GM18867 (cell line): ENCODE measurements at regions not wholly inside any gene's neighbourhood (a gene's known extent, or its start where the extent isn't known, plus 50 kb on each side); places are given as distances from the start of the nearest gene placed in this dataset.
A peak's percentile ranks its signal among the peaks of the same experiment; 100 is the strongest.
"Not testable (repeated sequence)": the region's sequence is repeated elsewhere in the genome, so short reads cannot be mapped to it uniquely, and the experiment has no call there.

Experiments used
- ATAC-seq: cut with Tn5 transposase; IDR thresholded peaks from one replicate; pipeline ENCODE4 v1.9.1; 2021; ENCODE audit warnings: mild to moderate bottlenecking, moderate library complexity; ENCODE audit not compliant: unreplicated experiment

- no peak for ATAC-seq
Measured at GRCh38 chrX:37904833-37905232, 57.5 kb upstream of the DYNLT3 start.

DNA sequence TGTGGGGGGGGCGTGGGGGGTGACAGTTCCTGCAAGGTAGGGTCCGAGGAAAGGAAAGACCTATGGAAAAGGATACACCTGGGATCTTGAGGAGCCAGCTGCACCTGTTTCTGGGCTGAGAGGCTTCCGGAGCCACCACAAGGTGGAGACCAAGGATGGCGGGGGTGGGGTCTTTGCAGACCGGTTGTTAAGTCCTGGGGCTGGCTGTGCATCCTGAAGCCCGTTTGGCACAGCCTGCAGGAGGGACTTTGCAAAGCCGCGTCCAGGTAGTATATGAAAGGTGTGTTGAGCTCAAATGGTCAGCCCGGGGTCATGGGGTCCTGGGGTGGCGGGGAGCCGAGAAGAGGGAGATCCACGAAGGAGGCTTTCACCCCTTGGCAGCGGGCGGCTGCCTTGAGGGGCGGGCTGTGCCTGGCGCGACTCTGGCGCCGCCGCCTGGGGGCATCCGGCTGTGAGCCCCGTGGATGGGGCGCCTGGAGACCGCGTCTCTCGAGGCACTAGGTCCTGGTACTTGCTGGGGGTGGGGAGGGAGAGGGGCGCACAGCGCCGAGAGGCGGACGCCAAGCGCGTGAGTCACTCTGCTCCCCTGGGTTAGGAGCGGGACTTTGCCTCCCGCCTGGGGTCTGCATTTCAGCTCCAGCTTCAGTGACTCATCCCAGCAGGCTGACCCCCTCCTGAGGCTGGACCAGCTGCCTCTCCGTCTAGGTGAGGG is 58.2 kb upstream of the DYNLT3 start:
- ATAC-seq: no peak

GRCh38 chrX:37906357-37906756 is 59.0 kb upstream of the DYNLT3 start:
- ATAC-seq: no peak

GRCh38 chrX:37910186-37910585 is 62.8 kb upstream of the DYNLT3 start:
- no peak for ATAC-seq

GRCh38 chrX:37912304-37912703 is 64.9 kb upstream of the DYNLT3 start:
- no peak for ATAC-seq

DNA sequence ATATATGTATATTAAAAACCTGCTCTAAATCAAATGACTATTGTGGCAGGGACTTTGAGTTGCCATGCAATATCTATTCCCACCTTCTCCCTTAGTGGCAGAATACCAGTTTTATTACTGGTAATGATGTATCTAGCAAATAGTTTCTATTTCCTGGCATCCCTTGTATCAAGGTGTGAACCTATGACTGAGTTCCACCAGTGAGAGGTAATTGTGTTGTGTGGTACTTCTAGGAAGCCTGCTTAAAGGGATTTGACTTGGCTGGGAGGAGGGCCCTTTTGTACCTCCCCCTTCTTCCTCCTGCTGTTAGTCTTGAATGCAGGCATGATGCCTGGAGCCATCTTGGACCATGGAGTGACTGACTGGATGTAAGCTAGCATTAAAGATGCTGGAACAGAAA is 65.4 kb upstream of the DYNLT3 start:
- ATAC-seq: no peak

DNA sequence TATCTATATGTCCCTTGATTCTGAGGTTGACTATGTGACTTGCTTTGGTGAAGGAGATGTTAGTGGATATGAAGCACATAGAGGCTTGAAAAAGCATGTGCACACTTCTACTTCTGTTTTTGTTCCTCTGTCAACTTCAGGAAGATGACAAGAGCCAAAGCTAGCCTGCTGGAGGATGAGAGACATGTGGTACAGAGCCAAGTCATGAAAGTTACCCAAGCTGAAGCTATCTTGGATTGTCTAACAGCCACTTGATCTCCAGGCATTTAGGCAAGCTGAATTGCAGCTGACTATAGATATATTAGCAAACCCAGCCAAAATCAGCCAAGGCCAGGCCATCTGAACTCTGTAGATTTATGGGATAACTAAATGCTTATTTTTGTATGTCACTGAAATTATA is 70.8 kb upstream of the DYNLT3 start:
- no peak for ATAC-seq

DNA sequence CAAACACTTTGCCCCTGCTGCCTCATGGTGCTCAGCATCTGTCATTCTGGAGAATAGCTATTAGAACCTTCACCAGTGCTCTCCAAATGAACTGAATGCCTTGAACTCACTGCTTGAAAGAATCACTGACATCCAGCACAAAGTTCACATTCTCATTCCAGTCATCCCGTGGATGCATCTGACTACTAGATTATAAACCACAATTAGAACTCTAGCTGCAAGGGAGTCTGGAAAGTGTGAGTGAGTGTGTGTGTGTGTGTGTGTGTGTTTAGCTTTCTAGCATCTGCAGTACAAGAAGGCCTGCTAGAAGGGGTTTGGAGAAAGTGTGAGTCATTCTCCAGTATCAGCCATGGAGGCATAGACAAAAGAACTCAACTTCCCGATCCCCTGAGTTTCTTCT is 71.3 kb upstream of the DYNLT3 start:
- no peak for ATAC-seq

GRCh38 chrX:37921758-37922157 is 74.4 kb upstream of the DYNLT3 start:
- ATAC-seq: no peak

DNA sequence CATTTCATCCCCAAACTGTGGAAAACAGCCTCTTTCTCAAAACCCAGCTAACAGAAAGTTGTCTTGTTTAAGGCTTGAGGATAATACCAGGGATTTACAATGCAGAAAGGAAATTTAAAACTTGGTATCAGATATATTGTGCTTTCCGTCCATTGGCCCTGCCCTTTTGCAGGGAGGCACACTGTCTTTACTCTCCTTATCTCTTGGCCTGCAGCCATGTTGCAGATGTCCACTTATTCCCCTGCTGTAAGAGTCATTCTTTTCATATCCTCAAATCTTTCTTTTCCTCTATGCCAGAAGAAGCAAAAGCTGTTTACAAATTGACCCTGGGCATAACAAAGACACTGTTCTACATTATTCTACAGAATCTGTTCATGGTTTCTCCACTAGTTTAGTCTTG is 75.6 kb upstream of the DYNLT3 start:
- ATAC-seq: no peak

- not testable (repeated sequence) for ATAC-seq
Measured at GRCh38 chrX:37925761-37926160, 78.4 kb upstream of the DYNLT3 start.

DNA sequence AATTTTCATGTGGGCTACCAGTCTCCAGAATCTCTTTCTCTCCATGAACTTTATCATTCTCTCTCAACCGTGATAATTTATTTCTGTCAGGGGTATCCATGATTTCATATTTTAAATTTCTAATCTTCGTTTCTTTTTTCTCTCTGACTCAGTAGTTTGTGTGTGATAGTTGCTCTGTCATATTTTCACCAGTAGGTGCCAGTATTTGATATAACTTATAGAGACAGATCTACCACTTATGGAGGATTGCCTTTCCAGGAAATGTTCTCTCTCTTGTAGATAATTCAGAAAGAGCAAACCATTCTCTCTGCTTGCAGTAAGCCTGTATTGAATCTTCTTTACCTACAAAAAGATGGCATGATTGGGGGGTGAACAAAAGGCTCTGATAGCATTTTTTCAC is 79.3 kb upstream of the DYNLT3 start:
- ATAC-seq: peak; percentile 66

GRCh38 chrX:37942170-37942569 is 64.2 kb upstream of the SYTL5 start:
- no peak for ATAC-seq

DNA sequence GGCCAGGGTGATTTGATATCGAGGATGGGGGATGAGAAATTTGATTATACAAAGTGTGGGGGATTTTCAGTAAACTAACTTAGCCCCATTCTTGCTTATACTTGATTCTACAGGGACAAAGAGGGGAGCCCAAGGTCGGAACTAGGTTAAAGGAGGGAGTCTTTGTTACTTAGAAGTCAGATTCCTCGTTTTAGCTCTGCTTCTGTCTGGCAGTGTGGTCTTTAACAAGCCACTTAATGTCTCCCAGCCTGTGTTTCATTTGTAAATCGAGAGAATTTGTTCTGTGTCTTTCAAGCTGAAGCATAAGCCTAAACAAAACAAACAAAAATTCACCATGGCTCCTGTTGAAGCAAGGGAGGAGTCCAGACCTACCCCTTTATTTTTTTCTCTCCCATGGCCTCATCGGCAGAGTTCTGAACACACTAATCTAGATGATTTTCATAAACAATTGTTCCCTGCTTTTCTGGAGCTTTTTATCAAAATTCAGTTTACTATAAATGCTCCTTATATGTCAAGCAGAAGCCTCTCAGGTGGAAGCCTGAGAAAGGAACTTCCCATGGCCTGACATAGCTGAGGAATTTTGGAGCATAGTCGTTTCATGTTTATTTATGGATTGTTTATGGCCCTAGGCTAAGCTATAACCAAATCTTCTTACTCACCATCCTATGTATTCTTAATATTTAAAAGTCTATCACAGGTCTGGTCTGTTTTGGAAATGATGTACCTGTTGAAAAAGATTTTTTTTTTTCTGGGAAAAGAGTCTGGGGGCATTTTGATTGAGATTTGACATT is 62.6 kb upstream of the SYTL5 start:
- no peak for ATAC-seq

GRCh38 chrX:37946197-37946596 is 60.2 kb upstream of the SYTL5 start:
- ATAC-seq: no peak

GRCh38 chrX:37955273-37955672 is 51.1 kb upstream of the SYTL5 start:
- ATAC-seq: no peak

DNA sequence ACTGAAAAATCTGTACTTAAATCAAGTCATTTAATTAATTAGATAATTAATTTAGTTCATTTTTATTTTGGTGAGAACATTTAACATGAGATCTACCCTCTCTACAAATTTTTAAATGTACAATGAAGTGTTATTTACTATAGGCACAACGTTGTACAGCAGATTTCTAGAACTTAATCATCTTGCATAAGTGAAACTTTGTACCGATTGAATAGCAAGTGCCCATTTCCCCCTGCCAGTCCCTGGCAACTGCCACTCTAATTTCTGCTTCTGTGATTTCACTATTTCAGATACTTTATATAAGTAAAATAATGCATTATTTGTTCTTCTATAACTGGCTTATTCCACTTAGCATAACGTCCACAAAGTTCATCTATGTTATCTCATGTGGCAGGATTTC is 50.1 kb upstream of the SYTL5 start:
- ATAC-seq: no peak
